HCT116 (cell line): ENCODE measurements at regions not wholly inside any gene's neighbourhood (a gene's known extent, or its start where the extent isn't known, plus 50 kb on each side); places are given as distances from the start of the nearest gene placed in this dataset.

Experiments used
- ATAC-seq: fragments of 200-7000 bp; cut with Tn5 transposase; 2 replicates; pipeline ENCODE4 v1.9.1; 2020; ENCODE audit warnings: mild to moderate bottlenecking, moderate library complexity
- BruUV-seq: library from RNA; stranded (reverse); fragments of 400-500 nt; replicated peaks from 2 replicates; lab custom pipeline; 2021; lab: Mats Ljungman, UMichigan
- CTCF ChIA-PET: fragments of 300-600 bp; sonication (Branson Sonifier 250); formaldehyde crosslinking; loops from one replicate; lab custom pipeline; 2021; ENCODE audit warnings: antibody characterized with exemption; lab: Charles Lee
- POLR2A ChIA-PET: fragments of 300-600, 350-600 bp; sonication (Branson Sonifier 250); formaldehyde crosslinking; loops from one replicate; lab custom pipeline; 2021; ENCODE audit warnings: antibody characterized with exemption; lab: Charles Lee
- RAD21 ChIA-PET, 2 experiments: fragments of 300-600 bp; sonication (Branson Sonifier 250); formaldehyde crosslinking; loops; one replicate each; lab custom pipeline; 2023; ENCODE audit warnings: low total read pairs in 2 of 2; ENCODE audit not compliant: uncharacterized antibody in 2 of 2, unreplicated experiment in 2 of 2, low non-redundant PET in 1 of 2; lab: Charles Lee
- DNase-seq: peaks from one replicate; pipeline ENCODE4 v3.0.0-alpha.2; 2010; ENCODE audit warnings: low read depth, low spot score
- H2AFZ ChIP-seq: fragments of 200-600 bp; shearing (Covaris generic), sonication (generic); 2 replicates; pipeline ENCODE4 v1.6.1; 2017; ENCODE audit warnings: low read depth, mixed run types, mixed read lengths, antibody characterized with exemption, low read length; ENCODE audit not compliant: poor library complexity, severe bottlenecking
- H3K27ac ChIP-seq: 2 replicates; pipeline ENCODE4 v1.5.1; 2012; ENCODE audit warnings: low read depth, low read length
- H3K27me3 ChIP-seq: fragments of 200-600 bp; sonication (generic); 2 replicates; pipeline ENCODE4 v1.6.1; 2016; ENCODE audit warnings: mixed run types, low read length, mixed read lengths; ENCODE audit not compliant: insufficient read depth
- H3K36me3 ChIP-seq, 2 experiments: fragments of 200-500 bp in 1 of 2; fragments of 200-600 bp in 1 of 2; sonication (Bioruptor generic) in 1 of 2; sonication (generic) in 1 of 2; 2 replicates each; pipeline versions ENCODE4 v1.5.1 to v1.6.1; 2014 to 2016; ENCODE audit warnings: low read length in 2 of 2, inconsistent platforms in 1 of 2, mixed read lengths in 1 of 2, mixed run types in 1 of 2; ENCODE audit not compliant: insufficient read depth in 2 of 2, control insufficient read depth in 1 of 2
- H3K4me1 ChIP-seq, 2 experiments: fragments of 200-600 bp in 1 of 2; sonication (generic) in 1 of 2; 2 replicates each; pipeline versions ENCODE4 v1.5.1 to v1.6.1; 2012 to 2017; ENCODE audit warnings: low read length in 2 of 2, inconsistent platforms in 1 of 2, mild to moderate bottlenecking in 1 of 2, mixed read lengths in 1 of 2, mixed run types in 1 of 2, moderate library complexity in 1 of 2; ENCODE audit not compliant: insufficient read depth in 2 of 2, control insufficient read depth in 1 of 2
- H3K4me2 ChIP-seq: fragments of 200-600 bp; sonication (generic); 2 replicates; pipeline ENCODE4 v1.6.1; 2017; ENCODE audit warnings: mixed run types, low read length, mixed read lengths
- H3K4me3 ChIP-seq, 2 experiments: fragments of 200-600 bp in 1 of 2; sonication (generic) in 1 of 2; replicated peaks in 1 of 2; 2 replicates each; pipeline ENCODE4 v1.5.1; 2011 to 2016; ENCODE audit warnings: low read length in 2 of 2, control low read depth in 1 of 2, low read depth in 1 of 2, mild to moderate bottlenecking in 1 of 2, mixed read lengths in 1 of 2, mixed run types in 1 of 2
- H3K79me2 ChIP-seq: fragments of 200-600 bp; sonication (generic); 2 replicates; pipeline ENCODE4 v1.6.1; 2017; ENCODE audit warnings: mild to moderate bottlenecking, mixed run types, low read length, moderate library complexity, mixed read lengths; ENCODE audit not compliant: insufficient read depth
- H3K9ac ChIP-seq: fragments of 200-600 bp; sonication (generic); 2 replicates; pipeline ENCODE4 v1.6.1; 2016; ENCODE audit warnings: low read length, mixed read lengths
- H3K9me2 ChIP-seq: fragments of 200-600 bp; sonication (generic), shearing (Covaris generic); 2 replicates; pipeline ENCODE4 v1.6.1; 2017; ENCODE audit warnings: mixed run types, mild to moderate bottlenecking, moderate library complexity; ENCODE audit not compliant: insufficient read depth
- H3K9me3 ChIP-seq, 2 experiments: fragments of 200-500 bp in 1 of 2; fragments of 200-600 bp in 1 of 2; sonication (Bioruptor generic) in 1 of 2; sonication (generic) in 1 of 2; 2 replicates each; pipeline ENCODE4 v1.6.1; 2014 to 2017; ENCODE audit warnings: low read length in 2 of 2, mixed read lengths in 2 of 2, inconsistent platforms in 1 of 2, low read depth in 1 of 2, mild to moderate bottlenecking in 1 of 2, mixed run types in 1 of 2, moderate library complexity in 1 of 2; ENCODE audit not compliant: control insufficient read depth in 1 of 2, insufficient read depth in 1 of 2
- H4K20me1 ChIP-seq: fragments of 200-600 bp; sonication (generic), shearing (Covaris generic); 2 replicates; pipeline ENCODE4 v1.6.1; 2017; ENCODE audit warnings: mixed run types, mild to moderate bottlenecking, moderate library complexity; ENCODE audit not compliant: insufficient read depth
- ATF3 ChIP-seq: IDR thresholded peaks from 2 replicates; pipeline ENCODE4 v1.6.1; 2012
- CEBPB ChIP-seq: IDR thresholded peaks from 2 replicates; pipeline ENCODE4 v1.6.1; 2012; ENCODE audit warnings: low read depth
- CTCF ChIP-seq, 3 experiments: fragments of 200-600 bp in 1 of 3; sonication (generic) in 1 of 3; IDR thresholded peaks in 2 of 3; conservative IDR thresholded peaks in 1 of 3; 2 replicates each; pipeline ENCODE4 v1.5.1; 2012 to 2017; ENCODE audit warnings: low read depth in 2 of 3, low read length in 2 of 3, antibody characterized with exemption in 1 of 3, borderline replicate concordance in 1 of 3, control low read depth in 1 of 3, mild to moderate bottlenecking in 1 of 3, mixed read lengths in 1 of 3, mixed run types in 1 of 3, moderate library complexity in 1 of 3; ENCODE audit not compliant: insufficient read depth in 1 of 3
- ELF1 ChIP-seq: IDR thresholded peaks from 2 replicates; pipeline ENCODE4 v1.6.1; 2012; ENCODE audit warnings: low read depth, borderline replicate concordance
- EZH2phosphoT487 ChIP-seq: fragments of 200-600 bp; IDR thresholded peaks from 2 replicates; pipeline ENCODE4 v1.6.1; 2018; ENCODE audit warnings: antibody characterized with exemption, borderline replicate concordance
- MAX ChIP-seq: IDR thresholded peaks from 2 replicates; pipeline ENCODE4 v1.6.1; 2012
- POLR2A ChIP-seq: IDR thresholded peaks from 2 replicates; pipeline ENCODE4 v1.7.0; 2011; ENCODE audit warnings: borderline replicate concordance; ENCODE audit not compliant: insufficient read depth, insufficient read length; ENCODE audit errors: extremely low read depth
- SP1 ChIP-seq: IDR thresholded peaks from 2 replicates; pipeline ENCODE4 v1.6.1; 2012; ENCODE audit warnings: low read depth
- intact Hi-C: fragments of 100-400 bp; cut with micrococcal nuclease; formaldehyde crosslinking; loops from 2 replicates; pipeline ENCODE4 v1.10.0; 2022

GRCh38 chr5:164650427-164650826 is 1145.0 kb downstream of the MAT2B start:
- H3K4me1 ChIP-seq = no peaks in the 10 kb centered on the region
- TF ChIP-seq SP1 (no peak), EZH2phosphoT487 (no peak), ATF3 (no peak), CEBPB (no peak), ELF1 (no peak), CTCF (IDR thresholded peaks at IDR 0.05 in 2 of 3, conservative IDR thresholded peaks at IDR 0.05 in 1 of 3; ENCODE audit: borderline replicate concordance in 1 of 3, insufficient read depth in 1 of 3, low read depth in 2 of 3, low read length in 2 of 3) (no peak), POLR2A (no peak), MAX (no peak)
- no peak overlapping the region for H3K27ac ChIP-seq
- no peak overlapping the region for H3K4me3 ChIP-seq
- no peaks in the 10 kb centered on the region for H3K27me3 ChIP-seq
- H3K9ac ChIP-seq = no peak overlapping the region
- H4K20me1 ChIP-seq = no peaks in the 10 kb centered on the region
- no peaks in the 10 kb centered on the region for H3K79me2 ChIP-seq
- H3K36me3 ChIP-seq = no peaks in the 10 kb centered on the region
- RAD21 ChIA-PET = no interaction called here
- H2AFZ ChIP-seq = no peak overlapping the region
- BruUV-seq = no TSS peak
- no peak for ATAC-seq
- H3K9me2 ChIP-seq = no peaks in the 10 kb centered on the region
- H3K4me2 ChIP-seq = no peak overlapping the region
- intact Hi-C loops = no loop called here
- POLR2A ChIA-PET = no interaction called here
- CTCF ChIA-PET = no interaction called here
- peaks cover 4 to 12% of the 10 kb centered on the region in 2 experiments; a peak in 2 of 4 replicates for H3K9me3 ChIP-seq
- DNase-seq = no peak
